ENCODE measurements at regions not wholly inside any gene's neighbourhood (a gene's known extent, or its start where the extent isn't known, plus 50 kb on each side); places are given as distances from the start of the nearest gene placed in this dataset.
A peak's percentile ranks its signal among the peaks of the same experiment; 100 is the strongest.

- Mint-ChIP-seq H3K9me3 (peaks cover 44% of the 10 kb centered on the region), H3K36me3 (ENCODE audit: low read depth) (peaks cover 6% of the 10 kb centered on the region), H3K27ac (no peak overlapping the region), H3K4me3 (no peak overlapping the region), H3K4me1 (peaks cover 5% of the 10 kb centered on the region), H3K27me3 (ENCODE audit: insufficient read depth) (no peaks in the 10 kb centered on the region)
- TF ChIP-seq CTCF (conservative IDR thresholded peaks at IDR 0.05): no peak
- H3K4me1 ChIP-seq (ENCODE audit: control insufficient read depth, insufficient read depth, low read length): no peaks in the 10 kb centered on the region
- H3K27me3 ChIP-seq (ENCODE audit: control insufficient read depth, insufficient read depth, low read length, poor library complexity, severe bottlenecking): no peaks in the 10 kb centered on the region
- no peaks in the 10 kb centered on the region for H3K36me3 ChIP-seq (ENCODE audit: control insufficient read depth, insufficient read depth, low read length)
- no peak overlapping the region for H3K27ac ChIP-seq (ENCODE audit: low read depth, low read length)
- peak overlapping the region; percentile 59 for H3K4me3 ChIP-seq (ENCODE audit: low read length)
- peaks cover 39% of the 10 kb centered on the region for H3K9me3 ChIP-seq (ENCODE audit: control insufficient read depth, low read length)
- no peak for DNase-seq
- H3K9ac ChIP-seq (ENCODE audit: extremely low read depth, low read length, poor library complexity, severe bottlenecking): no peak overlapping the region
Observed at GRCh38 chr4:14072506-14072905, 445.0 kb upstream of the BOD1L1 start.

- no peaks in the 10 kb centered on the region for H3K27me3 Mint-ChIP-seq (ENCODE audit: insufficient read depth)
- no peak for TF ChIP-seq CTCF (conservative IDR thresholded peaks at IDR 0.05)
- H3K9me3 Mint-ChIP-seq: peaks cover 32% of the 10 kb centered on the region
Observed at GRCh38 chr4:14076776-14077175, 449.3 kb upstream of the BOD1L1 start.

GRCh38 chr4:14078326-14078725 lies 450.8 kb upstream of the BOD1L1 start:
- Mint-ChIP-seq H3K9me3 (peaks cover 18% of the 10 kb centered on the region), H3K36me3 (ENCODE audit: low read depth) (no peaks in the 10 kb centered on the region), H3K4me3 (no peak overlapping the region), H3K27ac (no peak overlapping the region), H3K27me3 (ENCODE audit: insufficient read depth) (no peaks in the 10 kb centered on the region), H3K4me1 (peaks cover 8% of the 10 kb centered on the region)
- Histone ChIP-seq H3K9me3 (ENCODE audit: control insufficient read depth, low read length) (peaks cover 6% of the 10 kb centered on the region), H3K4me1 (ENCODE audit: control insufficient read depth, insufficient read depth, low read length) (peaks cover 2% of the 10 kb centered on the region), H3K27ac (ENCODE audit: low read depth, low read length) (no peak overlapping the region), H3K4me3 (ENCODE audit: low read length) (no peak overlapping the region), H3K9ac (ENCODE audit: extremely low read depth, low read length, poor library complexity, severe bottlenecking) (no peak overlapping the region), H3K27me3 (ENCODE audit: control insufficient read depth, insufficient read depth, low read length, poor library complexity, severe bottlenecking) (no peaks in the 10 kb centered on the region), H3K36me3 (ENCODE audit: control insufficient read depth, insufficient read depth, low read length) (no peaks in the 10 kb centered on the region)
- 89 to 97% methylated on average over 2 to 3 of the region's 3 CpGs for WGBS, 2 experiments (ENCODE audit: insufficient coverage in 1 of 2, insufficient read length in 1 of 2)
- TF ChIP-seq CTCF (conservative IDR thresholded peaks at IDR 0.05): no peak
- no peak for DNase-seq

More at GRCh38 chr4:14076776-14077175, 449.3 kb upstream of the BOD1L1 start:
- no peak overlapping the region for H3K4me3 Mint-ChIP-seq
- Histone ChIP-seq H3K27me3 (ENCODE audit: control insufficient read depth, insufficient read depth, low read length, poor library complexity, severe bottlenecking) (no peaks in the 10 kb centered on the region), H3K9ac (ENCODE audit: extremely low read depth, low read length, poor library complexity, severe bottlenecking) (no peak overlapping the region), H3K4me1 (ENCODE audit: control insufficient read depth, insufficient read depth, low read length) (no peaks in the 10 kb centered on the region), H3K9me3 (ENCODE audit: control insufficient read depth, low read length) (peaks cover 21% of the 10 kb centered on the region), H3K27ac (ENCODE audit: low read depth, low read length) (no peak overlapping the region), H3K36me3 (ENCODE audit: control insufficient read depth, insufficient read depth, low read length) (no peaks in the 10 kb centered on the region), H3K4me3 (ENCODE audit: low read length) (no peak overlapping the region)
- DNase-seq: no peak
- H3K36me3 Mint-ChIP-seq (ENCODE audit: low read depth): peaks cover 6% of the 10 kb centered on the region
- no peaks in the 10 kb centered on the region for H3K4me1 Mint-ChIP-seq
- WGBS, 2 experiments (ENCODE audit: insufficient coverage in 1 of 2, insufficient read length in 1 of 2): 97 to 100% methylated on average over 2 to 3 of the region's 3 CpGs
- no peak overlapping the region for H3K27ac Mint-ChIP-seq
